ENCODE measurements at regions not wholly inside any gene's neighbourhood (a gene's known extent, or its start where the extent isn't known, plus 50 kb on each side); places are given as distances from the start of the nearest gene placed in this dataset.

DNA sequence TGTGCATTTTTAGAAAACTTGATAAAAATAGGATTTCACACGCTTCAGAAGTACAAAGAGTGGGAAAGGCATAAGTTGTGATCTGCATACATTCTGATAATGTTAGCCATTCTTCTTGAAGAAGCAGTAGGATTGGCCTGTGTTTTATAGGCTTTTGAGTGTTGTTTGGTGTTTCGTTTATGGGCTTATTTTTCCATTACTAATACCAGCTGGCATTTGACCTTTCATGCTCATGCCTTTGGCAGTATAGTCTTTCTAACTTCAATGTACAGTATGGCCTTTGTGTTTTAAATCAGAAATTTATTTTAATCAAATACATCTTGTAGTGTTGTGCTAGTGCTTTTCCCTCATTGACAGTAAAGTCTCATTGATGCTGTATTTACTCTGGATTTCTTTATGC, 51.5 kb upstream of the SLC4A4 start:
- H3K36me3 ChIP-seq, result no peaks in the 10 kb centered on the region
- H3K4me1 ChIP-seq, result no peaks in the 10 kb centered on the region
- H3K4me3 ChIP-seq, result no peak overlapping the region
- no peaks in the 10 kb centered on the region for H3K9me3 ChIP-seq
- no peaks in the 10 kb centered on the region for H3K27me3 ChIP-seq
- H3K27ac ChIP-seq, result no peak overlapping the region
- DNase-seq (ENCODE audit: low spot score in 2 of 2), result no peak
- 67% methylated on average over 2 of the region's 2 CpGs for WGBS
- no peak for TF ChIP-seq POLR2A (IDR thresholded peaks at IDR 0.05)
- TF ChIP-seq POLR2AphosphoS5 (IDR thresholded peaks at IDR 0.05), result no peak
- TF ChIP-seq EP300 (IDR thresholded peaks at IDR 0.05), result no peak
- TF ChIP-seq, protein P1, sequence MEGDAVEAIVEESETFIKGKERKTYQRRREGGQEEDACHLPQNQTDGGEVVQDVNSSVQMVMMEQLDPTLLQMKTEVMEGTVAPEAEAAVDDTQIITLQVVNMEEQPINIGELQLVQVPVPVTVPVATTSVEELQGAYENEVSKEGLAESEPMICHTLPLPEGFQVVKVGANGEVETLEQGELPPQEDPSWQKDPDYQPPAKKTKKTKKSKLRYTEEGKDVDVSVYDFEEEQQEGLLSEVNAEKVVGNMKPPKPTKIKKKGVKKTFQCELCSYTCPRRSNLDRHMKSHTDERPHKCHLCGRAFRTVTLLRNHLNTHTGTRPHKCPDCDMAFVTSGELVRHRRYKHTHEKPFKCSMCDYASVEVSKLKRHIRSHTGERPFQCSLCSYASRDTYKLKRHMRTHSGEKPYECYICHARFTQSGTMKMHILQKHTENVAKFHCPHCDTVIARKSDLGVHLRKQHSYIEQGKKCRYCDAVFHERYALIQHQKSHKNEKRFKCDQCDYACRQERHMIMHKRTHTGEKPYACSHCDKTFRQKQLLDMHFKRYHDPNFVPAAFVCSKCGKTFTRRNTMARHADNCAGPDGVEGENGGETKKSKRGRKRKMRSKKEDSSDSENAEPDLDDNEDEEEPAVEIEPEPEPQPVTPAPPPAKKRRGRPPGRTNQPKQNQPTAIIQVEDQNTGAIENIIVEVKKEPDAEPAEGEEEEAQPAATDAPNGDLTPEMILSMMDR (IDR thresholded peaks at IDR 0.05), result no peak

DNA sequence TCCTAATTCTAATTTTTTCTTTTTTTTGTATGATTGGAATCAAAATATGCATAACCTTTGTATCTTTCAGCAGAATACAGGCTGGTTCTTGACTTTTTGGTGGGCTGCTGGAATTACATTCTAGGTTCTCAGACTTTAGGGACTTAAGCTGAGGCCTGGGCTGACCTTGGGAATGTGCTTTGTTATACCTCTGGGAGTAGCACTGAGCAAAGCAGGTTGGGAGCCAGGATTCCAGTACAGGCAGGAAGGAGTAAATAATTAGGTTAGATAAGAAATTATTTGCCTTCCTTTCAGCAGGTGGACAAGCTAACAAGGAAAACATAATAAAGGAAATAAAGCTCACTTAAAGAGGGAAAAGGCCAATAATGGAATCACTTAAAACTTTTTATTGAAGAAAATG, 49.9 kb upstream of the SLC4A4 start:
- Histone ChIP-seq H3K27ac (no peak overlapping the region), H3K36me3 (no peaks in the 10 kb centered on the region), H3K4me1 (no peaks in the 10 kb centered on the region), H3K4me3 (no peak overlapping the region), H3K27me3 (no peaks in the 10 kb centered on the region), H3K9me3 (no peaks in the 10 kb centered on the region)
- no peak for DNase-seq (ENCODE audit: low spot score in 2 of 2)
- TF ChIP-seq EP300 (IDR thresholded peaks at IDR 0.05), result no peak
- TF ChIP-seq, protein P1 (IDR thresholded peaks at IDR 0.05), result no peak
- TF ChIP-seq POLR2AphosphoS5 (IDR thresholded peaks at IDR 0.05), result no peak
- TF ChIP-seq POLR2A (IDR thresholded peaks at IDR 0.05), result no peak
